ENCODE measurements at regions not wholly inside any gene's neighbourhood (a gene's known extent, or its start where the extent isn't known, plus 50 kb on each side); places are given as distances from the start of the nearest gene placed in this dataset.

GRCh38 chr3:190733591-190734146 lies 128.8 kb downstream of the GMNC start:
- no peak for TF ChIP-seq TAF1 (IDR thresholded peaks at IDR 0.05; ENCODE audit: low read depth)
- TF ChIP-seq CREB1 (IDR thresholded peaks at IDR 0.05; ENCODE audit: low read depth), result no peak

Data from Ishikawa (cell line).